Pancreas (tissue), 10 donors: ENCODE measurements at regions not wholly inside any gene's neighbourhood (a gene's known extent, or its start where the extent isn't known, plus 50 kb on each side); places are given as distances from the start of the nearest gene placed in this dataset.

ENCODE experiments used
- ATAC-seq, 4 donors: fragments of 200-7000 bp; cut with Tn5 transposase; one replicate each; pipeline versions ENCODE4 v1.8.0 to v1.9.1; 2020; ENCODE audit warnings: mild to moderate bottlenecking in 4 of 4, moderate library complexity in 4 of 4
- DNase-seq, 6 donors: peaks; one replicate each; pipeline ENCODE4 v3.0.0-alpha.2; 2020
- FAIRE-seq: peaks from 2 replicates; lab custom pipeline; 2012; peaks lifted over from hg19 to GRCh38; lab: Jason Lieb, UNC
- H3K27ac ChIP-seq, 4 donors: fragments of 200-600 bp; sonication (generic); 1 replicate in 3 of 4; 2 replicates in 1 of 4; pipeline versions ENCODE4 v1.5.0 to v1.8.0; 2020
- H3K27me3 ChIP-seq, 4 donors: fragments of 200-600 bp; one replicate each; pipeline ENCODE4 v1.8.0; 2021
- H3K36me3 ChIP-seq, 3 donors: fragments of 200-600 bp; sonication (generic) in 1 of 3; one replicate each; pipeline versions ENCODE4 v1.5.0 to v1.8.0; 2020 to 2021
- H3K4me1 ChIP-seq, 3 donors: fragments of 200-600 bp; one replicate each; pipeline ENCODE4 v1.8.0; 2021
- H3K4me3 ChIP-seq, 4 donors: fragments of 200-600 bp; sonication (generic) in 2 of 4; one replicate each; pipeline versions ENCODE4 v1.5.0 to v1.8.0; 2020 to 2021
- H3K9me3 ChIP-seq, 4 donors: fragments of 200-600 bp; one replicate each; pipeline ENCODE4 v1.8.0; 2021
- CTCF ChIP-seq, 4 donors: fragments of 200-600 bp; sonication (generic) in 3 of 4; IDR thresholded peaks; one replicate each; pipeline versions ENCODE4 v1.5.0 to v1.8.0; 2021; ENCODE audit warnings: antibody characterized with exemption in 4 of 4
- WGBS, 2 donors: extraction: QIAGEN DNeasy Blood & Tissue Kit; methylation state at CpG; one replicate each; pipeline ENCODE4 v1.1.7; 2013; 5-methylcytosine and 5-hydroxymethylcytosine counted together
- intact Hi-C, 3 donors: fragments of 100-400 bp; cut with DNase I; formaldehyde crosslinking; loops; one replicate each; pipeline versions ENCODE4 v1.11.1 to v1.14.2; 2022
- donor health status: healthy with polysubstance abuse.
- donor health status: DM: no; HTN: no; CAD: no; lungs with moderate emphysema.
- donor health status: DM: no; HTN: no; CAD: no.
- donor health status: control.
- donor health status: control.
- donor health status: Bipolar disorder and iron deficiency.
- donor health status: DM: yes; HTN: yes; CAD: no.
- donor health status: DM: no; HTN: no; CAD: no.
- donor health status: DM: no; HTN: no; CAD: no.
- donor health status: DM: yes; HTN: yes; CAD: no.

- H3K27me3 ChIP-seq, result no peaks in the 10 kb centered on the region
- DNase-seq (no peak), FAIRE-seq (no peak), ATAC-seq (no peak)
- no peaks in the 10 kb centered on the region for H3K4me1 ChIP-seq
- no peak for TF ChIP-seq CTCF (IDR thresholded peaks at IDR 0.05)
- no peak overlapping the region for H3K4me3 ChIP-seq
- H3K9me3 ChIP-seq, result no peaks in the 10 kb centered on the region
- WGBS, 2 donors, result 70 to 71% methylated on average over 14 of the region's 14 CpGs
- no peaks in the 10 kb centered on the region for H3K36me3 ChIP-seq
- H3K27ac ChIP-seq, result no peak overlapping the region
- intact Hi-C loops, result no loop called here
Observed at GRCh38 chr17:36862116-36862920, 75.0 kb upstream of the LHX1 start.

- intact Hi-C loops, result no loop called here
- Histone ChIP-seq H3K4me1 (no peaks in the 10 kb centered on the region), H3K27me3 (no peaks in the 10 kb centered on the region), H3K9me3 (no peaks in the 10 kb centered on the region), H3K27ac (no peak overlapping the region), H3K4me3 (no peak overlapping the region), H3K36me3 (no peaks in the 10 kb centered on the region)
- 61 to 69% methylated on average over 6 of the region's 6 CpGs for WGBS, 2 donors
- DNase-seq (no peak), ATAC-seq (no peak), FAIRE-seq (no peak)
- TF ChIP-seq CTCF (IDR thresholded peaks at IDR 0.05), result no peak
Observed at GRCh38 chr17:36863131-36863530, 74.1 kb upstream of the LHX1 start.

- 47 to 52% methylated on average over 21 of the region's 21 CpGs for WGBS, 2 donors
- intact Hi-C loops, result no loop called here
- no peak for TF ChIP-seq CTCF (IDR thresholded peaks at IDR 0.05)
Observed at GRCh38 chr17:36863676-36864612, 73.3 kb upstream of the LHX1 start.

GRCh38 chr17:36864827-36865430 is 72.3 kb upstream of the LHX1 start:
- intact Hi-C loops, result no loop called here
- TF ChIP-seq CTCF (IDR thresholded peaks at IDR 0.05), result no peak
- FAIRE-seq, result no peak
- no peak for DNase-seq
- Histone ChIP-seq H3K4me3 (no peak overlapping the region), H3K36me3 (no peaks in the 10 kb centered on the region), H3K27me3 (no peaks in the 10 kb centered on the region), H3K4me1 (no peaks in the 10 kb centered on the region), H3K27ac (no peak overlapping the region), H3K9me3 (no peaks in the 10 kb centered on the region)
- ATAC-seq, result no peak
- 52 to 55% methylated on average over 11 of the region's 11 CpGs for WGBS, 2 donors

More at GRCh38 chr17:36863676-36864612, 73.3 kb upstream of the LHX1 start:
- ATAC-seq (no peak), DNase-seq (no peak), FAIRE-seq (no peak)
- Histone ChIP-seq H3K36me3 (no peaks in the 10 kb centered on the region), H3K4me3 (no peak overlapping the region), H3K4me1 (no peaks in the 10 kb centered on the region), H3K9me3 (no peaks in the 10 kb centered on the region), H3K27me3 (no peaks in the 10 kb centered on the region), H3K27ac (no peak overlapping the region)
